ENCODE measurements at regions not wholly inside any gene's neighbourhood (a gene's known extent, or its start where the extent isn't known, plus 50 kb on each side); places are given as distances from the start of the nearest gene placed in this dataset.

DNA sequence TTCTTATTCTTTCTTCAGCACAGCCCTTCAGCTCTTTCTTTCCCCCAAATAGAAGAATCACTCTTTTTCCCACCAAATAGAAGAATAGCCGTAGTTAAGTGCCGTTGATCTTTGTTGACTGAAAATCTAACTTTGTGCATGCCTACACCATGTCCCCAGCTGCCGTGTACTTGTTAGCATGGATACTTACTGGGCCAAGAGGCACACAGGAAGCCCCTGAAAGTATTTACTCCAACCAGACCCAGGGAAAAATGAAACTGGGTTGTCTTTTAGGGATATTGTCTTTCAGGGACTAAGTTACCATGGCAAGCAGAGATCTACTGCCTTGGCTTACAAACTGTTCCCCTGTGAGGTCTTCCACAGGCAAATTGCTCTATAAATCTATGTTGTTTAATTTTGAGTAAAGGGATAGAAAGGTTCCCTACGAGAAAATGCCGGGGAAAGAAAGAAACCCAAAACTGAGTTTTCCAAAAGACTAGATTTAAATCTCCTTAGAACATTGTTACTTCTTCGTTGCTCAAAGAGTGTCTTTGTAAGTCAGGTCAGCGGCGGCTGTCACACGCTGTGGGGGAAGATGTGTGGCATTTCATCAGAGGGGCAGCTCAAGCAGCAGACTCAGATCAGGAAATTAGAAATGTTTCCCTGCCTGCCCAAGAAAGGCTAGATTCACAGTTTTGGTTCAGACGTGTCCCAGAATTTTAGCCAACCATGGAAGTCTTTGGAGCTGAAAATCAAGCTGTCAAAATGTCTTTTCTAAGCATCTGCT is 152.7 kb upstream of the PRNP start:
- no peaks in the 10 kb centered on the region for H3K9me3 ChIP-seq (ENCODE audit: insufficient read depth, low read length)
- no peaks in the 10 kb centered on the region for H3K36me3 ChIP-seq (replicated peaks; ENCODE audit: low read depth, low read length)
- no peak overlapping the region for H2AFZ ChIP-seq (ENCODE audit: low read depth, low read length)
- no peaks in the 10 kb centered on the region for H3K79me2 ChIP-seq (ENCODE audit: low read length)
- H3K4me3 ChIP-seq (ENCODE audit: low read length) = no peak overlapping the region
- TF ChIP-seq CTCF (IDR thresholded peaks at IDR 0.05; ENCODE audit: low read depth, low read length) (no peak), EZH2phosphoT487 (IDR thresholded peaks at IDR 0.05; ENCODE audit: low read depth) (no peak)
- H3K4me1 ChIP-seq (ENCODE audit: low read length) = no peaks in the 10 kb centered on the region
- H3K27me3 ChIP-seq (ENCODE audit: low read depth, low read length) = peaks cover 21% of the 10 kb centered on the region
- H4K20me1 ChIP-seq (ENCODE audit: insufficient read depth, low read length) = no peaks in the 10 kb centered on the region
- no peak overlapping the region for H3K9ac ChIP-seq (ENCODE audit: low read length)
- H3K27ac ChIP-seq (ENCODE audit: low read length) = no peak overlapping the region
- no peak overlapping the region for H3K4me2 ChIP-seq (ENCODE audit: low read length)

GRCh38 chr20:4532772-4533171 is 153.5 kb upstream of the PRNP start:
- Histone ChIP-seq H3K4me2 (ENCODE audit: low read length) (no peak overlapping the region), H3K27ac (ENCODE audit: low read length) (no peak overlapping the region), H3K36me3 (replicated peaks; ENCODE audit: low read depth, low read length) (no peaks in the 10 kb centered on the region), H3K9ac (ENCODE audit: low read length) (no peak overlapping the region), H3K9me3 (ENCODE audit: insufficient read depth, low read length) (no peaks in the 10 kb centered on the region), H3K4me1 (ENCODE audit: low read length) (no peaks in the 10 kb centered on the region), H3K4me3 (ENCODE audit: low read length) (no peak overlapping the region), H3K27me3 (ENCODE audit: low read depth, low read length) (peaks cover 23% of the 10 kb centered on the region), H3K79me2 (ENCODE audit: low read length) (no peaks in the 10 kb centered on the region), H4K20me1 (ENCODE audit: insufficient read depth, low read length) (no peaks in the 10 kb centered on the region), H2AFZ (ENCODE audit: low read depth, low read length) (no peak overlapping the region)
- TF ChIP-seq EZH2phosphoT487 (IDR thresholded peaks at IDR 0.05; ENCODE audit: low read depth) = no peak

DNA sequence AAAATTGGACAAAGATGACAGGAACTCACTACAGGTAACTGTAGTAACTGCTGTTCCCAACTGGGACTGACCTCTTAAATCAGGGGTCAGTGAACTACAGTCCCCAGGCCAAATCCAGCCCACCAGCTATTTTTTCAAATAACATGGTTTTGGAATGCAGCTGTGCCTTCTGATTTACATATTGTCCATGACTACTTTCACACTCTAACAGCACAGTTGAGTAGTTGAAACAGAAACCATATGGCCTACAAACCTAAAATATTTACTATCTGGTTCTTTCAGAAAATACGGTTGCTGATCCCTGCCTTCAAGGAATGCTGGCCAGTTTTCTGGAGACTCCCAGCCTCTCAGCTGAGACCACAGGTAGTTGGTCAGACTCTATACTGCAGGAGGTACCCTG is 161.5 kb upstream of the PRNP start:
- no peaks in the 10 kb centered on the region for H4K20me1 ChIP-seq (ENCODE audit: insufficient read depth, low read length)
- no peaks in the 10 kb centered on the region for H3K9me3 ChIP-seq (ENCODE audit: insufficient read depth, low read length)
- TF ChIP-seq EZH2phosphoT487 (IDR thresholded peaks at IDR 0.05; ENCODE audit: low read depth) (no peak), CTCF (IDR thresholded peaks at IDR 0.05; ENCODE audit: low read depth, low read length) (no peak)
- H3K79me2 ChIP-seq (ENCODE audit: low read length) = no peaks in the 10 kb centered on the region
- H3K9ac ChIP-seq (ENCODE audit: low read length) = no peak overlapping the region
- H2AFZ ChIP-seq (ENCODE audit: low read depth, low read length) = no peak overlapping the region
- no peak overlapping the region for H3K27ac ChIP-seq (ENCODE audit: low read length)
- no peak overlapping the region for H3K4me3 ChIP-seq (ENCODE audit: low read length)
- peaks cover 14% of the 10 kb centered on the region; the same call in 1 of the 2 replicates for H3K27me3 ChIP-seq (ENCODE audit: low read depth, low read length)
- no peaks in the 10 kb centered on the region for H3K4me1 ChIP-seq (ENCODE audit: low read length)
- H3K36me3 ChIP-seq (replicated peaks; ENCODE audit: low read depth, low read length) = no peaks in the 10 kb centered on the region
- no peak overlapping the region for H3K4me2 ChIP-seq (ENCODE audit: low read length)

GRCh38 chr20:4524307-4524706 is 161.9 kb upstream of the PRNP start:
- Histone ChIP-seq H3K4me3 (ENCODE audit: low read length) (no peak overlapping the region), H3K36me3 (replicated peaks; ENCODE audit: low read depth, low read length) (no peaks in the 10 kb centered on the region), H3K9ac (ENCODE audit: low read length) (no peak overlapping the region), H4K20me1 (ENCODE audit: insufficient read depth, low read length) (no peaks in the 10 kb centered on the region), H3K9me3 (ENCODE audit: insufficient read depth, low read length) (no peaks in the 10 kb centered on the region), H3K79me2 (ENCODE audit: low read length) (no peaks in the 10 kb centered on the region), H3K4me2 (ENCODE audit: low read length) (no peak overlapping the region), H3K27ac (ENCODE audit: low read length) (no peak overlapping the region), H3K4me1 (ENCODE audit: low read length) (no peaks in the 10 kb centered on the region), H3K27me3 (ENCODE audit: low read depth, low read length) (peaks cover 16% of the 10 kb centered on the region; the same call in 1 of the 2 replicates), H2AFZ (ENCODE audit: low read depth, low read length) (no peak overlapping the region)
- no peak for TF ChIP-seq CTCF (IDR thresholded peaks at IDR 0.05; ENCODE audit: low read depth, low read length)
- no peak for TF ChIP-seq EZH2phosphoT487 (IDR thresholded peaks at IDR 0.05; ENCODE audit: low read depth)
